Sciatic nerve (tissue), 2 donors: ENCODE measurements at regions not wholly inside any gene's neighbourhood (a gene's known extent, or its start where the extent isn't known, plus 50 kb on each side); places are given as distances from the start of the nearest gene placed in this dataset.
"Not testable (repeated sequence)": the region's sequence is repeated elsewhere in the genome, so short reads cannot be mapped to it uniquely, and the experiment has no call there.

ENCODE experiments used
- ATAC-seq: fragments of 200-7000 bp; cut with Tn5 transposase; one replicate; pipeline ENCODE4 v1.9.1; 2020; ENCODE audit warnings: mild to moderate bottlenecking, moderate library complexity
- DNase-seq: peaks from one replicate; pipeline ENCODE4 v3.0.0-alpha.2; 2020; ENCODE audit warnings: low spot score
- intact Hi-C: fragments of 100-400 bp; cut with DNase I; formaldehyde crosslinking; loops from one replicate; pipeline ENCODE4 v1.14.2; 2022
- donor health status: DM: no; HTN: no; CAD: no.
- donor health status: DM: no; HTN: no; CAD: no.

DNA sequence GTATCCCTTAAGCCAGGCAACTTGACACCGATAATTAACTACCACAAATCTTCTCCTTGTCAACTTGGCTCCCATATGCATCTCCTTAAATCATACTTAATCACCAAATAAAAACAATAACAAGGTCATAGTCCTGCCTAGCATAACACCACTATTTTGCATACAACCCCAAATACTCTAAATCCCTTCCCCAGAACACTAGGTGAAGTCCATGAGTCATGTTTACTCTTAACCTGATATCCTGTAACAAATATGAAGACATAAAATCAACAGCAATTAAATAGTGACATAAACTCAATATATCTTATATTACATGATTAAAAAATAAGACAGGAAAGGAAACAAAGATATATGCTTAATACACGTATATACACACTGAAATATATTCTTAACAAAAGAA is 362.0 kb downstream of the ETV1 start:
- intact Hi-C loops = no loop called here
- no peak for ATAC-seq
- DNase-seq = no peak

DNA sequence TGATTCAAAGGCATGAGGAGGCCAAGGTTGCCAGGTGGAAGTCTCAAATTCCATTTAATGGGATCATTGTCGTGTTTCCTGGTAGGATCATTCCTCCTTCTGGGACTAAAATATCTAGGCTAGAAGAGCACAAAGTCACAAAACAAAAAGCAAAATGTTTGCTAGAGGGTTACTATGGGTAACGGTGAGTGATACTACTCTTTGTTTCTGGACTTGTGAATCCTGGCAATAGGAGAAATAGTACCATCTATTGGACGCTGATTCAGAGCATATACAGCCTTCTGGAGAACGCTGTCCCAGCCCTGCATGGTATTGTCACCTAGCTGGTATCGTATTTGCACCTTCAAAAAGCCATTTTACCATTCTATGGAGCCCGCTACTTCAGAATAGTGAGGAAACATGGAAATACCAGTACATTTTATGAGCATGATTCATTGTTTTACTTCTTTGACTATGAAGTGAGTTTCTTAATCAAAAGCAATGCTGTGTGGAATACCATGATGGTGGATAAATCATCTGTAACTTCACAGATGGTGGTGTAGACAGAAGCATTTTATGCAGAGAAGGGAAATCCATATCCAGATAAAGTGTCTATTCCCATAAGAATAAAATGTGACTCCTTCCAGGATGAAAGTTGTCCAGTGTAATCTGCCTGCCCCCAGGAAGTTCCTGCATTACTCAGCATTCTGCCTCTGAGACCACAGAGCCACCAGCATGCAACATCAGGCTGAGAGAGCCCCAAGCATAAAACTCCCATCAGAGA is 361.0 kb downstream of the ETV1 start:
- DNase-seq (no peak), ATAC-seq (no peak)
- intact Hi-C loops = no loop called here

DNA sequence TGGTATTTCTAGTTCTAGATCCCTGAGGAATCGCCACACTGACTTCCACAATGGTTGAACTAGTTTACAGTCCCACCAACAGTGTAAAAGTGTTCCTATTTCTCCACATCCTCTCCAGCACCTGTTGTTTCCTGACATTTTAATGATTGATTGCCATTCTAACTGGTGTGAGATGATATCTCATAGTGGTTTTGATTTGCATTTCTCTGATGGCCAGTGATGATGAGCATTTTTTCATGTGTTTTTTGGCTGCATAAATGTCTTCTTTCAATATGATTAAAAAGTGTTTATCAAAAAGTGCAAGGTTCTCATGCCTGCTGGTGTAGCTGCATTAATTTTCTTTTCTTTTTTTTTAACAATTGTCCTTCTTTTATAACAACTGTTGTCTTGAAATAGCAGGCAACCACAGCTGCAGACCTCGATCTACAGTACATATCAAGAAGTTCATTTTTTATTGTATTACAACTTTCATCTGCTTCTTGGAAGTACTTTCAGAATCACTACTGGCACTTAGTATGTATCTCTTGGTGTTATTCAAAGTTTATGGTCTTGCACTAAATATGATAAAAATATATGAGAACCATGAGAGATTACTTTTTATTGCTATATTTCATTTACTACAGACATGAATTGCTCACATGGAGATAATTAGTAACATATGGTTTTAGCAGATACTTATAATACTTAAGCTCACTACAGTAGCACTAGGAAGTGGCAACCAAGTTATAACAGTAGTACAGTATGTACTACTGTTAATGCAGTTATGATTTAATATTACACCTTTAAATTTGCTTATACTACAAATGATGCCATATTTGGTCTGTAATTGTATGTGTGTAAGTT is 358.0 kb downstream of the ETV1 start:
- intact Hi-C loops = not testable (repeated sequence)

DNA sequence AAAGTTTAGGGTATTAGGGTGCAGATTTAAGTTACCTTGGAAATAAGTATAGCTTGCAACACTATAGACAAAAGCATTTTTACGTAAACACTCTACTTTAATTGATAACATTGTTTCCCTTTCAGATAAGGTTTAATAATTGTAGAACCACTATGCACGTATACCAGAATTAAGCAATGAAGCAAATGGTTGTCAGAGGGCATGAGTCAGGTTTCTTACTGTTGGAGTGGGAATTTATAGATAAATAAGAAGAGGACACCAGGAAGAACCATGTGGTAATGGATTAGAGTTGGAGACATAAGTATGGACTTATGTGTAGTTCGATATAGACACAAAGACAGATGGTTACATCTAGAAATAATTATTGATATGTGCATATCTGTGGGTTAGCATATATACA is 355.6 kb downstream of the ETV1 start:
- ATAC-seq (no peak), DNase-seq (no peak)
- intact Hi-C loops = no loop called here

More for the DNA sequence above, 358.0 kb downstream of the ETV1 start:
- ATAC-seq, DNase-seq: not testable (repeated sequence)

DNA sequence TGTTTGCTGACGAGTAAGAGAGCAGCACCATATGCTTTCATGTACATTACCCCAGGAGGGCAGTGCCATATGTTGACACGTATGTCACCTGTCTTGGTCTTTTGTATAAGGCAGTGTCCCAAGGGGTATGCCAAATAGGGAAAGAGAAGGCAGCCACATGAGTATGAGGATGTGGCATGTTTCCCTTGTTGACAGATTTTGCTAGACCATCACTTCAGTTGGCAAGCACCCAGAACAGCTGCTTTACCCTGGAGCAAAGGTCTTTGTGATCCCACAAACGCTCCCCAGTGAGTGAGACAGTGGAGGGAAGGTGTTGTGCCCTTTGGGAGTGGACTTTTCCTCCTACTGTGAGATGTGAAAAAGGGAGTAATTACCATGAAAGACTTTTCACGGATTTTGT is 350.1 kb downstream of the ETV1 start:
- ATAC-seq = no peak
- no peak for DNase-seq
- intact Hi-C loops = no loop called here

DNA sequence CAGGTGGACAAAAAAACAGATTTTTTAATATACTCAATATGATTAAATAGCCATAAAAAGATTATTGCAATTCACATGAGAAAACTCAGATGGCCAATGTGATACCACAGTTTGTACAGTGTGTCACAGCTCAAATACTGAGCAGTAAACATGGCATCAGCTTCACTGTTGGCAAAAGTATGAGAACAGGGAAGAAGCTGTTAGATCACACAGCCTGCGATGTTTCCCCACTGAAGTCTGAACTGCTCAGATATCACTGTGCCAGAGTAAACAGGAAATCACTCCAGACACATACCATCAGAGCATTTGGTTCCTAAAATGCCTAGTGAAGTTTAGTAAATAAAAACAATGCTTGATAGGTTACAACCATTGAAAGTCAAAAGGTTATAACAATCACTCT is 347.8 kb downstream of the ETV1 start:
- DNase-seq (no peak), ATAC-seq (peak; percentile 52)
- intact Hi-C loops = no loop called here

DNA sequence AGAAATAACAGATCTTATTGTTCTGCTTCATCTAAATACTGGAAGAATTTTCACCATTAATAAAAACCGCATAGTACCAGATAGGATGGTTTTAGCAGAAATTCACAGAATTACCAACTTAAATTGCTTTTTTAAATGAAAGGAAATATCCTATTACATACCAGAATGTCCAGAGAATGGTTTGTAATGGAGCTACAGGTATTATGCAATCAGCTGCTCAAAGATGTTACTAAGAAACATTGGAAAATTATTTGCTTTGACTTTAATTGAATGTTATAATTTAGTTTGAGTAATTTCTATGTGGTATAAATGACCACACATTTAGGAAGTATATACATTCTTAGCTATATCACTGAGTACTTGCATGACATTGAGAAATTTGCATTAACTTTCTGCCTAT is 338.3 kb downstream of the ETV1 start:
- DNase-seq (no peak), ATAC-seq (no peak)
- intact Hi-C loops = no loop called here

DNA sequence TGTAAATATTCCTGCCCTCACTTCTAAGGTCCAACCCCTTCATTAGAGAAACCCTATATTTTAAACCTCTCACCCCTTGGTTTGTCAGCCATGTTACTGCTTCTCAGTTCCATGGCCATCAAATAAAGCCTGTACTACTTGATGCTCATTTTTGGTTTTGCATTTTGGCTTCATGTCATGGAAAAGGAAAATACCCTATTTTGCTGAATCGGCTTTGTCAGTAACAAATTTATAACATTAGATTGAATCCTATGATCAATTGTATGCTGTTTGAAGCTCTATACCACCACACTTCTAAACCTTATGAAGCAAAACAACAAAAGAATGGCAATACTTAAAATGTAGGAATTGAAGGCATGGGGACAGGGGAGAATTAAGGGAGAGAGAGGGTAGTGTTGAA is 333.1 kb downstream of the ETV1 start:
- DNase-seq (no peak), ATAC-seq (no peak)
- intact Hi-C loops = no loop called here

DNA sequence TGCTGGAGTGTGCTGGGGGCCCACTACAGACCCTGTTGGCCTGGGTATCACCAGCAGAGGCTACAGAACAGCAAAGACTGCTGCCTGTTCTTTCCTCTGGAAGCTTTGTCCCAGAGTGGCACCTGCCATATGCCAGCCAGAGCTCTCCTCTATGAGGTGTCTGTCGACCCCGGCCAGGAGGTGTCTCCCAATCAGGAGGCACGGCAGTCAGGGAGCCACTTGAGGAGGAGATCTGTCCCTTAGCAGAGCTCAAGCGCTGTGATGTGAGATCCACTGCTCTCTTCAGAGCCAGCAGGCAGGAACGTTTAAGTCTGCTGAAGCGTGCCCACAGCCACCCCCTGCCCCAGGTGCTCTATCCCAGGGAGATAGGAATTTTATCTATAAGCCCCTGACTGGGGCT is 316.2 kb downstream of the ETV1 start:
- ATAC-seq (no peak), DNase-seq (no peak)
- intact Hi-C loops = no loop called here

DNA sequence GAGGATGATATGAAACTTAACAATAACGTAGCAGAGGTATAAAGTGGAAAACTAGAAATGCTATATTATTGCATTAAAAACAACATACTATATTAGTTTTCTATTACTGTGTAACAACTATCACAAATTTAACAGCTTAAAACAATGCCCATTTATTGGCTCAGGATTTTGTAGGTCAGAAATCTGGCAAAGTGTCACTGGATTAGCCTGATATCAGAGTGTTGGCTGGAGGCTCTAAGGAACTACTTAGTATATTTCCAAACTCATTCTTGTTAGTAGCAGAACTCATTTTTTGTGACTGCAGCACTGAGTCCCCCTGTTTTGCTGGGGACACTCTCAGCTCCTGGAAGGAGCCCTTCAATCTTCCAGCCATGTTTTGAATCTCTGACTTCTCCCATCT is 306.8 kb downstream of the ETV1 start:
- no peak for DNase-seq
- ATAC-seq = no peak
- intact Hi-C loops = no loop called here

DNA sequence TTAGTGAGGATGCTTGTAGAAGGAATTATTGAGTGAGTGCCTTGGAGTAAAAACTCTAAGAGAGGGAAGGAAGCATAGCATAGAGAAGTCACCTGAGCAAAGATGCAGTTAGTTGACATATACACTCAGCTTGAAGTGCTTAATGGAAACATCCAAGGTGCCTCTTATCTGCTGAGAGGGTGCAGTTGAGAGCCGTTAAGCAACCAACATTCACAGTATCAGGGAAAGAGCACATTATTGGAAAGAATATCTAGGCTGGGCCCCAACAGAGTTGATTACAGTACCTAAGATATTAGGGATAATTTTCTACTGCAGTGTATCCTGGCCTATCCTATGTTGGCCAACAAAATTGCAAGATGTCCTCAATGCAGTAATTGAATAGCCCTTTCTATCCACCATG is 302.0 kb downstream of the ETV1 start:
- DNase-seq (no peak), ATAC-seq (no peak)
- intact Hi-C loops = no loop called here

DNA sequence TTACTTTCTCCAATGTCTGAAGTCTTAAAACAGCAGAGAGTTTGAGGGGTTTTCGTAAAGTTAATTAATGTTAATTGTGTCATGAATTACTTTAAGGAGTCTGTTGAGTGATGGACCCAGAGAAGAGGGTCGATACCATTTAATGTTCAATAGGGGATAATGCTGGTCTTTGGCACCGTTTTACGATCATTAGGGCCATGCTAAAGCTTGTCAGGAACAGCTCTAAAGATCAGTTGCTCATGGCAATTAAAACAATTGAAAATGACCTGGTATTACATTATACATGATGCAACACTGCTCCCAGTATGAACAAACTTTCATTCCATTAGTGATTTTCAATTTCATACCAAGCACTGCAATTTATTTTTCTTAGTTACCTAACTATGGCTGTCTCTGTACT is 296.9 kb downstream of the ETV1 start:
- DNase-seq = no peak
- intact Hi-C loops = no loop called here
- ATAC-seq = no peak

DNA sequence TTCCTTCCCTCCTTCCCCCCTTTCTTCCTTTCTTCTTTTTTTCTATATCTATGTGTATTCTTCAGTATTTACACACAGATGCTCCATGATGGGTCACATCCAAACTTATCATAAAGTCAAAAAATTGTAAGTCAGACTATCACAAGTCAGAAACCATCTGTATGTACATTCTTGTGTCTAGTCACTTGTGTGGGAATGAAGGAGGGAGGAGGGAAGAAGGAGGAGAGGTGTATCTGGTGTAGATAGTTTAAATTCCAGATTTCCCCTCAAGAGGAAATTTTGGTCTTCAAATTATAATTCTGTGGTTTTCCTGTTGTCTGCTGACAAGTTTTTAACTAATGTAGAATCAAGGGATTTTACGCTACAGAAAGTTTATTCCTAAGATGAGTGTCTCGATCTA is 287.2 kb downstream of the ETV1 start:
- no peak for DNase-seq
- intact Hi-C loops = no loop called here
- ATAC-seq = no peak

DNA sequence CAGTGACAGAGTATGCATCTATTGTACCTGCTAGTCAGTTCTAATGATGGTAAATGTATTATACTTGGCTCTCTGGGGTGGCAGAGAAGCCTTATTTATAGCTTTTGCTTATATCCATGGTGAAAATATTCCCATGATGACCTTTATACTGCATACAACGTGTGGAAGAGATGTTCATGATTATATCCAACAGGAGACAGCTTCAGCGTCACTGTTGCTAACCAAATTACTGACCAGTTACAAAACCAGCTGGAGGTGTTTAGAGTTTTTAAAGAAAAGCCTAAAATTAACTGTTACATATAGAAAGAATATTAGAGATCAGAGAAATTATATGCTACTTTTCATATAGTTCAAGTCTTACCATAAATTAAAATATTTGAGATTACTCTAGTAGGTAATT is 280.8 kb downstream of the ETV1 start:
- ATAC-seq (no peak), DNase-seq (no peak)
- intact Hi-C loops = no loop called here

DNA sequence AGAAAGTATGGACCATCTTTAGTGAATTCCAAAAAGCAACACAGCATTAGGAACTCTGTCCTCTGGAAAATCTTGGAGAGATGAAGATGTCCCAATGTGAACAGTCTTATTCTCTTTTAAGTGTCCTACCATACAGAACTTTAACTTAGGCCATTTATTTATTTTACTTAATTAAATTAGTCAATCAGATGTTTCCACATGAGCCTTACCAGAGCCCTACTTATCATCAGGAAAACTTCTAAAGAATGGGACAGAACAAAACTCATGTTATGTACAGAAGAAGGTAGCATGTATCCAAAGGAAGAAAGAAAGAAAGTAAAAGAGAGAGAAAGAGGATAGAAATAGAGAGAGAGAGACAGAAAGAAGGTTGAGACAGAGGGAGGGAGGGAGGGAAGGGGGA is 276.4 kb downstream of the ETV1 start:
- intact Hi-C loops = no loop called here
- DNase-seq = no peak

DNA sequence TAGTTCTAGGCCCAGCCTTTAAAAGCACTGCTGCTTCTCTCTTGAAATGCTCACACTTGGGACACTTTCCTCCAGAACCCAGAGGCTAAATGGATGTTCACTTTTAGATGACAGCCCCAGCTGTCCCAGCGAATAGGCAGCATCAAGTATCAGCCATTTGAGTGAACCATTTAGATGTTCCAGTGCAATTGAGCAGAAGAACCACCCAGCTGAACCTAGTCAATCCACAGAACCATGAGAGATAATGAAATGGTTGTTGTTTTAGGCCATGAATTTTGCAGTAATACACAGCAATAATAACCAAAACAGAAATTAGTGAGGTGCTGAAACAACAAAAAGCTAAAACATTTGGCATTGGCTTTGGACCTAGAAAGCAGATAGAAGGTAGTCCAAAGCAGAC is 273.9 kb downstream of the ETV1 start:
- DNase-seq = no peak
- intact Hi-C loops = no loop called here
- no peak for ATAC-seq

More for the DNA sequence above, 276.4 kb downstream of the ETV1 start:
- ATAC-seq = no peak

DNA sequence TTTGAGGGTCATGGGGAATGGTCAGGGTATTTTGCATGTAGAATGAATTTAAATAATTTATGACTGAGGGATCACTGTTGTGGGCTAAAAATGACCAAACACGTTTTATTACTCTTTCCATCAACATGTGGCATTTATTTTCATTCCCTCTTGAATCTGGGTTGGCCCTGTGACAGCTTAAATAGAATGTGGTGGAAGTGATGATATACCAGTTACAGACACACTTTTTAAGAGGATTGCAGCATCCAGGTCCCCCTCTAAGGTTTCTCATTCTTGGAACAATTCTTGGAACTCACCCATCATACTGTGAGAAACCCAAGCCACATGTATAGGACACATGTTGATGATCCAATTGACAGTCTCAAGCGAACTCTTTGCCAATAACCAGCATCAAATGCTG is 272.4 kb downstream of the ETV1 start:
- intact Hi-C loops = no loop called here
- no peak for ATAC-seq
- DNase-seq = no peak

DNA sequence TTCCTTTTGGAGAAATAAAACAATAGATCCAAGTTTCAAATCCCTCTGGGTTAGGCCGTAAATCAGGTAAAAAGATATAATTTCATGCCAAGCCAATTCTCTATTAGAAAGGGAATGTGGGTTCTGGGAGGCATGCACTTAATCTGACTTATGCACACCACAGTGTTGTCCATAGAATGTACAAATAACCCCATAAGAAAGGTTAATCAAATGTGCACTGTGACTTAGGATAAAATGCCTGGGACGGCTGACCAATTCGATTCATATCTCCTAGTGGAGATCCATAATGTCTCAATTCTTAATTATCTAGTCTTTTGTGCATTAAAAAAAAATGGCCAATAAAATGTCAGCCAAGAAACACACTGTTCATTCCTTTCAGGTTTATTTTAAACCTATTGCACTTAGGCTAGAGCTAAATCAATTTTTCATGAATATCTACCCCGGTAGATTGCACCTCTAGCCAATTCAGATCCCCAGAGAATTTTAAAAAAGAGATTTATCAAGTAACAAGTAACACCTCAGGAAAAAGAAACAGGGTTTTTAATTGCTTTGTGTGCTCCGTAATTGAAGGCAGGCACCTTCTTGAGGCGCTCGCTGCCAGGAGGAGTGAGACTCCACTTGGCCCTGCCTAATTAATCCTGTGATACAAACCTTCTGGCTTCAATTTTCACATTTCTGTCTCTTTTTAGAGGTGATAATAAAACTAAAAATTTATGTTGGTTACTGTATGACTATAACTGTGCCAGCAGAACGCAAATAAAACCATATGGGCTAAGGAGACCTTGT is 265.1 kb downstream of the ETV1 start:
- intact Hi-C loops = no loop called here
- ATAC-seq (no peak), DNase-seq (no peak)

DNA sequence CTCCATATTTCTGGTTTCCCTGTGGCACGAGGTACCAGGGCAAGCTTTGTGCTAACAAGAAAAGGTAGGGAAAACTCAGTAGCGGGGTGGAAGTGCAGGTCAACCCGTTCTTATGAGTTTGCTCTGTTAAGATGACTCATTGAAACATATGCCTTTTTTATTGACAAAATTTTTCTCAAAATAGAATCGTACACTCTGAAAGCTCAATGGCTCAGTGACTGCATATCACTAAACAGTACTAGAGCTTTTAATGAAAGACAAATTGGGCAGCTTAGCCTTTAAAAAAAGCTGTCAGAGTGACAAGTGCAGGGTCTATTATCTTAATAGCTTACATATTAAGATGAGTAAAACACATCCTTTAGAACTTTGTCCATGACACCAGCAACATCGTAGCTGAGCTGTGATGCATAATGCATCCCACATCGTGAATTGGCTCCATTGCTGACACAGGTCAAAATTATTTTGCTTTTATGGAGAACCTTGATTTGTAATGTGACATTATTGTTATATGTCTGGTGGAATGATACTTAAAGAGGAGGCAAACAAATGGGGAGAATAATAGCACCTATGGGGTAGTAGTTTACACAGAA is 264.4 kb downstream of the ETV1 start:
- ATAC-seq = no peak
- no peak for DNase-seq
- intact Hi-C loops = no loop called here

DNA sequence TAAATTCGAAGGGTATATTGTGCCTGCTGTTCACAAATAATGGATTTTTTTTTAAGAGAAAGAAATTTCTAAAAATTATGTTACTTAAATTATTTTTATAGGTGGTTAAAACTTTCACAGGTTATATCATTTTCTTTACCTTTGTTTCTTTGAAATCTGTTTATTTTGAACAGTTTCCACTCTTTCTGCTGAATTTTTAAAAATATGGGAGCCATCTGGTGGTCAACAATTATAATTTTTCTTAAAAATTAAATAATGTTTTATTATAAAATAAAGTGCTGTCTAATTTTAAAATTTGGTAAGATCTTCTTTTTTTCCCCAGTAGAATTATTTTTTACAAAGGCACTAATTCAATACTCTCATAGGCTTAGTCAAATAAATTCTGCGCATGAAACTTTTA is 263.9 kb downstream of the ETV1 start:
- intact Hi-C loops = no loop called here
- DNase-seq (no peak), ATAC-seq (no peak)
